H9 (cell line): ENCODE measurements at regions not wholly inside any gene's neighbourhood (a gene's known extent, or its start where the extent isn't known, plus 50 kb on each side); places are given as distances from the start of the nearest gene placed in this dataset.

Experiments used
- DNase-seq: peaks from one replicate; pipeline ENCODE4 v3.0.0-alpha.2; 2017
- H2AFZ ChIP-seq: one replicate; pipeline ENCODE4 v1.6.1; 2013; ENCODE audit warnings: mild to moderate bottlenecking, low read length, control low read depth, moderate library complexity
- H2AK5ac ChIP-seq: 2 replicates; pipeline ENCODE4 v1.6.1; 2013; ENCODE audit warnings: low read length, control low read depth, mixed read lengths; ENCODE audit not compliant: insufficient read length
- H2BK120ac ChIP-seq: one replicate; pipeline ENCODE4 v1.6.1; 2013; ENCODE audit warnings: low read depth, mild to moderate bottlenecking, low read length, control low read depth, inconsistent platforms; ENCODE audit not compliant: poor library complexity, severe bottlenecking
- H2BK12ac ChIP-seq: 2 replicates; pipeline ENCODE4 v1.6.1; 2013; ENCODE audit warnings: low read length, control low read depth, mixed read lengths, low read depth; ENCODE audit not compliant: insufficient read length
- H2BK15ac ChIP-seq: 2 replicates; pipeline ENCODE4 v1.6.1; 2013; ENCODE audit warnings: low read depth, low read length, control low read depth
- H2BK20ac ChIP-seq: one replicate; pipeline ENCODE4 v1.6.1; 2013; ENCODE audit warnings: low read depth, mild to moderate bottlenecking, low read length, control low read depth, inconsistent platforms; ENCODE audit not compliant: poor library complexity, severe bottlenecking
- H2BK5ac ChIP-seq: 2 replicates; pipeline ENCODE4 v1.6.1; 2013; ENCODE audit warnings: low read length, control low read depth, mixed read lengths; ENCODE audit not compliant: insufficient read length
- H3K14ac ChIP-seq: 2 replicates; pipeline ENCODE4 v1.6.1; 2013; ENCODE audit warnings: low read length, control low read depth; ENCODE audit not compliant: insufficient read depth
- H3K18ac ChIP-seq: 2 replicates; pipeline ENCODE4 v1.6.1; 2013; ENCODE audit warnings: low read depth, mild to moderate bottlenecking, mixed read lengths, low read length, control low read depth; ENCODE audit not compliant: insufficient read length
- H3K23ac ChIP-seq: 2 replicates; pipeline ENCODE4 v1.6.1; 2013; ENCODE audit warnings: low read length, control low read depth, mixed read lengths, low read depth; ENCODE audit not compliant: insufficient read length
- H3K23me2 ChIP-seq: 2 replicates; pipeline ENCODE4 v1.6.1; 2013; ENCODE audit warnings: low read depth, mild to moderate bottlenecking, mixed read lengths, low read length, control low read depth; ENCODE audit not compliant: insufficient read length, poor library complexity, severe bottlenecking
- H3K27ac ChIP-seq: 2 replicates; pipeline ENCODE4 v1.5.1; 2013; ENCODE audit warnings: low read length, control low read depth, mixed read lengths, low read depth; ENCODE audit not compliant: insufficient read length
- H3K27me3 ChIP-seq: 2 replicates; pipeline ENCODE4 v1.6.1; 2013; ENCODE audit warnings: low read length, control low read depth, inconsistent platforms; ENCODE audit not compliant: insufficient read depth
- H3K4ac ChIP-seq: 2 replicates; pipeline ENCODE4 v1.6.1; 2013; ENCODE audit warnings: low read depth, mild to moderate bottlenecking, control low read depth, inconsistent platforms, low read length, moderate library complexity
- H3K4me1 ChIP-seq: 2 replicates; pipeline ENCODE4 v1.6.1; 2013; ENCODE audit warnings: low read length, control low read depth, inconsistent platforms; ENCODE audit not compliant: insufficient read depth
- H3K4me2 ChIP-seq: 2 replicates; pipeline ENCODE4 v1.6.1; 2013; ENCODE audit warnings: low read length, control low read depth, mixed read lengths; ENCODE audit not compliant: insufficient read length, insufficient read depth
- H3K56ac ChIP-seq: 2 replicates; pipeline ENCODE4 v1.6.1; 2013; ENCODE audit warnings: low read depth, mild to moderate bottlenecking, mixed read lengths, low read length, control low read depth; ENCODE audit not compliant: insufficient read length
- H3K79me1 ChIP-seq: 2 replicates; pipeline ENCODE4 v1.6.1; 2013; ENCODE audit warnings: low read depth, mild to moderate bottlenecking, moderate library complexity, low read length, control low read depth, inconsistent platforms; ENCODE audit not compliant: insufficient read depth, poor library complexity, severe bottlenecking
- H3K79me2 ChIP-seq: 2 replicates; pipeline ENCODE4 v1.6.1; 2013; ENCODE audit warnings: low read length, control low read depth, inconsistent platforms; ENCODE audit not compliant: insufficient read depth
- H3K9ac ChIP-seq: 2 replicates; pipeline ENCODE4 v1.6.1; 2013; ENCODE audit warnings: low read length, control low read depth, mixed read lengths; ENCODE audit not compliant: insufficient read length; ENCODE audit errors: extremely low read depth
- H3K9me3 ChIP-seq: one replicate; pipeline ENCODE4 v1.6.1; 2013; ENCODE audit warnings: low read depth, low read length, inconsistent platforms; ENCODE audit not compliant: control insufficient read depth
- H3T11ph ChIP-seq: one replicate; pipeline ENCODE4 v1.6.1; 2013; ENCODE audit warnings: mild to moderate bottlenecking, low read length, control low read depth, inconsistent platforms
- H4K20me1 ChIP-seq: one replicate; pipeline ENCODE4 v1.6.1; 2013; ENCODE audit not compliant: control insufficient read depth, insufficient read length, insufficient read depth
- H4K5ac ChIP-seq: 2 replicates; pipeline ENCODE4 v1.6.1; 2013; ENCODE audit warnings: low read depth, mild to moderate bottlenecking, mixed read lengths, low read length, control low read depth; ENCODE audit not compliant: insufficient read length
- H4K8ac ChIP-seq: replicated peaks from 2 replicates; pipeline ENCODE4 v1.6.1; 2013; ENCODE audit warnings: low read length, control low read depth, mixed read lengths, low read depth; ENCODE audit not compliant: insufficient read length
- H4K91ac ChIP-seq: 2 replicates; pipeline ENCODE4 v1.6.1; 2013; ENCODE audit warnings: low read depth, mild to moderate bottlenecking, moderate library complexity, mixed read lengths, low read length, control low read depth; ENCODE audit not compliant: insufficient read length
- H3K27ac Mint-ChIP-seq, 3 experiments: 2 replicates in 2 of 3; 3 replicates in 1 of 3; pipeline ENCODE4 v1.8.0; 2020 to 2021; ENCODE audit warnings: mixed read lengths in 3 of 3, mild to moderate bottlenecking in 1 of 3, moderate library complexity in 1 of 3
- H3K27me3 Mint-ChIP-seq: 2 replicates; pipeline ENCODE4 v1.8.0; 2021; ENCODE audit warnings: low read depth, mild to moderate bottlenecking, moderate library complexity, mixed read lengths
- H3K36me3 Mint-ChIP-seq, 3 experiments: 2 replicates in 2 of 3; 3 replicates in 1 of 3; pipeline ENCODE4 v1.8.0; 2020 to 2021; ENCODE audit warnings: low read depth in 3 of 3, mixed read lengths in 3 of 3; ENCODE audit not compliant: insufficient read depth in 1 of 3
- H3K4me1 Mint-ChIP-seq, 2 experiments: 2 replicates each; pipeline ENCODE4 v1.8.0; 2020; ENCODE audit warnings: mixed read lengths in 2 of 2
- H3K4me3 Mint-ChIP-seq, 2 experiments: 2 replicates in 1 of 2; 3 replicates in 1 of 2; pipeline ENCODE4 v1.8.0; 2020 to 2021; ENCODE audit warnings: mild to moderate bottlenecking in 2 of 2, mixed read lengths in 2 of 2, moderate library complexity in 1 of 2
- H3K9me3 Mint-ChIP-seq, 2 experiments: 2 replicates in 1 of 2; 3 replicates in 1 of 2; pipeline ENCODE4 v1.8.0; 2020; ENCODE audit warnings: mild to moderate bottlenecking in 2 of 2, mixed read lengths in 2 of 2, moderate library complexity in 1 of 2
- CTCF ChIP-seq: fragments of 200-600 bp; sonication (generic); conservative IDR thresholded peaks from 3 replicates; pipeline ENCODE4 v1.8.0; 2021; ENCODE audit warnings: antibody characterized with exemption, mild to moderate bottlenecking
- WGBS: extraction: QIAGEN DNeasy Blood & Tissue Kit; methylation state at CpG from one replicate; pipeline ENCODE4 v1.1.7; 2013; ENCODE audit warnings: missing lambda C conversion rate, low lambda C conversion rate, mixed read lengths; ENCODE audit not compliant: insufficient read length; ENCODE audit errors: extremely low coverage; 5-methylcytosine and 5-hydroxymethylcytosine counted together

DNA sequence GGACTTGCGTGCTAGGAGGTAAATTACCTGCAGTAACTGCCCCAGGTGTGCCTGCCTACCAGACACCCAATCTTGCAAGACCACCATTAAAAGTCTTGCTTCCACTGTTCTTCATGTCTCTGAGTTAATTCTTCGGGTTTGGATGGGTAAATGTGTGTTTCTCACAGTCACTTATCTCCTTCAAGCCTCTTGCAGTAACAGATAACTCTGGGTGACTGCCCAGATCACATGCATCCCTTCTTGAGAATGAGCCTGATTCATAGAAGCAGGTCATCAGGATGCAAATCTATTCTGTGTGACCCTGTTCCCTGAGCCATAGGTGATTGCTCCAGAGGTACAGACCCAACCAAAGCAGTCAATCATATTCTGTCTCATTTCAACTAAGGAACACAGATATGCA lies 194.6 kb downstream of the METTL4 start:
- Histone ChIP-seq H4K20me1 (no peaks in the 10 kb centered on the region), H4K91ac (no peak overlapping the region), H2BK12ac (no peak overlapping the region), H3K18ac (no peak overlapping the region), H3K79me2 (no peaks in the 10 kb centered on the region), H3K4me2 (no peak overlapping the region), H2AK5ac (no peak overlapping the region), H3K23ac (no peak overlapping the region), H2BK15ac (no peak overlapping the region), H3K27ac (no peak overlapping the region), H4K5ac (no peak overlapping the region), H2BK20ac (no peak overlapping the region), H3T11ph (no peak overlapping the region), H2BK120ac (no peak overlapping the region), H3K9me3 (no peaks in the 10 kb centered on the region), H3K4ac (no peak overlapping the region), H2AFZ (no peak overlapping the region), H3K14ac (no peak overlapping the region), H2BK5ac (no peak overlapping the region), H3K79me1 (no peaks in the 10 kb centered on the region), H3K23me2 (no peaks in the 10 kb centered on the region), H3K27me3 (no peaks in the 10 kb centered on the region), H3K56ac (no peak overlapping the region), H4K8ac (no peak overlapping the region), H3K4me1 (no peaks in the 10 kb centered on the region), H3K9ac (no peak overlapping the region)
- Mint-ChIP-seq H3K4me3 (no peak overlapping the region), H3K27me3 (no peaks in the 10 kb centered on the region), H3K9me3 (no peaks in the 10 kb centered on the region; a peak in 1 of 5 replicates), H3K36me3 (no peaks in the 10 kb centered on the region), H3K4me1 (peaks cover 0 to 2% of the 10 kb centered on the region in 2 experiments; a peak in 1 of 4 replicates), H3K27ac (no peak overlapping the region)
- no CpG with 5 or more reads among the region's 2 CpGs for WGBS
- no peak for DNase-seq
- no peak for TF ChIP-seq CTCF
